ENCODE measurements at regions not wholly inside any gene's neighbourhood (a gene's known extent, or its start where the extent isn't known, plus 50 kb on each side); places are given as distances from the start of the nearest gene placed in this dataset.

DNA sequence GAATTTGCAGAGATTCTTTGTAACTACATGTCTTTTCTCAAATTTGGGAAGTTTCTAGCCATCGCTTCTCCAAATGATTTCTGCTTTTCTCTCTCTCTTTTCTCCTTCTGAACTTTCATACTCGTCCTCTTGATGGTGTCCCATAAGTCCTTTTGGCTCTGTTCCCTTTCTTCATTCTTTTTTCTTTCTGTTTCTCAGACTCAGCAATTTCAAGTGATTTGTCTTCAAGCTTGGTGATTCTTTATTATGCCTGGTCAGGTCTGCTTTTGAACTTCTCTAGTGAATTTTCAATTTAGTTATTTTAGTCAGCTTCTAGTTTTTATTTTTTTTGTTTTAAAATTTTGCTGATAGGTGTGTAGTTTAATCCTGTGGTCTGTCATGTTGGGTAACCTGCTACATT, 57.6 kb upstream of the EEF1E1 start:
- no peak overlapping the region for H3K27ac ChIP-seq

DNA sequence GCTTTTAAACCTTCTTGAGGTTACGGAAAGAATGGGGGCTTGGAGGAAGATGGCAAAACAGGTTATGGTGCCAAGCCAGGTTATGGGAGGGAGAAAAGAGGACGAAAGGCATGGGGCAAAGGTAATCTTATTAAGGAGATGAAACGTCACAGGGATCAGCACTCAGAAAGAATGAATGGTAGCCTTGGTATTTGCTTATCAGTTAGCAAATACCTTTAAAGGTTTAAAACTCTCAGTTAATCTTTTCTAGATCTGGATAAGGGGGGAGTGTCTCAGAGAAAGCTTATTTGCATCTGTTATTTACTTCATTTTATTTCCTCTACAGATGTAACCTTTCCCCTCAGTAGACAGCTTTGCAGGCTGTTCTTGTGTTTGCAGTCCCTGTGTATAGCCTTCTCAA, 55.5 kb upstream of the EEF1E1 start:
- no peaks in the 10 kb centered on the region for H3K36me3 ChIP-seq
- TF ChIP-seq POLR2A (IDR thresholded peaks at IDR 0.05) (no peak), POLR2AphosphoS5 (IDR thresholded peaks at IDR 0.05) (no peak)
- no peak for DNase-seq (ENCODE audit: low spot score in 2 of 2)
- H3K9me3 ChIP-seq, result no peaks in the 10 kb centered on the region
- 59% methylated on average over 3 of the region's 3 CpGs for WGBS
- H3K27me3 ChIP-seq, result no peaks in the 10 kb centered on the region
- no peaks in the 10 kb centered on the region for H3K4me1 ChIP-seq
- H3K4me3 ChIP-seq, result no peak overlapping the region
- H3K27ac ChIP-seq, result no peak overlapping the region

More for the DNA sequence above, 57.6 kb upstream of the EEF1E1 start:
- no peak for DNase-seq (ENCODE audit: low spot score in 2 of 2)
- TF ChIP-seq POLR2A (IDR thresholded peaks at IDR 0.05), result no peak
- Histone ChIP-seq H3K9me3 (no peaks in the 10 kb centered on the region), H3K36me3 (no peaks in the 10 kb centered on the region), H3K4me3 (no peak overlapping the region), H3K4me1 (no peaks in the 10 kb centered on the region), H3K27me3 (no peaks in the 10 kb centered on the region)
- WGBS, result 60% methylated on average over 2 of the region's 2 CpGs

DNA sequence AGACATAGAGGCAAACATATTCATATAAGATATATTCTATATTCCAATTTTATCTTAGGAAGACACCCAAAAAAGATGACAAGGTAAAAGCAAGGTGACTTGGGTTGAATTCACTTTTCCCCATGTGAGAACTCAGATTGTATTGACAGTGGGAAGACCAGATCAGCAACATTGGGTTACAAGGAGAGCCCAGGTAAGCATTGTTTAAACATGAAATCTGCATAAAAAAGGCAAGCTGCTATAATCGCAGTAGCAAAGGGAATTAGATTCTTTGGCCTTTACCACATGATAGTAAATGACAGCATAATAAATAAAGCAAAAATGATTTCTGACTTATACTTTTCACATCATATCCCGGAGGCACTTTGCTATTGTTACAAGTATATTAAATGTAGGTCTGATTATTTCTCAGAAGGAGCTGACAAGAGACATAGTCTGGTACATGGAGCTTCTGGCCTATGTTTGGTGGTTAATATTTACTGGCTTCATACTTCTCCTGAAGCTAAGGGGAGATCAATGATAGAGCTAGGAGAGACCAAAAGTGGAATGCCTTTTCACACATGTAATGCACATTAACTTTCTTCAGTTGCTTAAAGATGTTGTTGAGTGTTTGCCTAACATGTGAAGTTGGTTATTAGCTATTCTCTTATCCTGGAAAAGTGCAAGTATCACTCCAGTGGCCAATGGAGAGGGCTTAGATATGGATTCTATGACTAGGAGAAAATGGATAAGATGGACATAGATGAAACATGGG, 53.1 kb upstream of the EEF1E1 start:
- no peaks in the 10 kb centered on the region for H3K4me1 ChIP-seq
- no peak for DNase-seq (ENCODE audit: low spot score in 2 of 2)
- H3K9me3 ChIP-seq, result no peaks in the 10 kb centered on the region
- TF ChIP-seq POLR2AphosphoS5 (IDR thresholded peaks at IDR 0.05), result no peak
- no peak for TF ChIP-seq EP300 (IDR thresholded peaks at IDR 0.05)
- TF ChIP-seq, protein P1, sequence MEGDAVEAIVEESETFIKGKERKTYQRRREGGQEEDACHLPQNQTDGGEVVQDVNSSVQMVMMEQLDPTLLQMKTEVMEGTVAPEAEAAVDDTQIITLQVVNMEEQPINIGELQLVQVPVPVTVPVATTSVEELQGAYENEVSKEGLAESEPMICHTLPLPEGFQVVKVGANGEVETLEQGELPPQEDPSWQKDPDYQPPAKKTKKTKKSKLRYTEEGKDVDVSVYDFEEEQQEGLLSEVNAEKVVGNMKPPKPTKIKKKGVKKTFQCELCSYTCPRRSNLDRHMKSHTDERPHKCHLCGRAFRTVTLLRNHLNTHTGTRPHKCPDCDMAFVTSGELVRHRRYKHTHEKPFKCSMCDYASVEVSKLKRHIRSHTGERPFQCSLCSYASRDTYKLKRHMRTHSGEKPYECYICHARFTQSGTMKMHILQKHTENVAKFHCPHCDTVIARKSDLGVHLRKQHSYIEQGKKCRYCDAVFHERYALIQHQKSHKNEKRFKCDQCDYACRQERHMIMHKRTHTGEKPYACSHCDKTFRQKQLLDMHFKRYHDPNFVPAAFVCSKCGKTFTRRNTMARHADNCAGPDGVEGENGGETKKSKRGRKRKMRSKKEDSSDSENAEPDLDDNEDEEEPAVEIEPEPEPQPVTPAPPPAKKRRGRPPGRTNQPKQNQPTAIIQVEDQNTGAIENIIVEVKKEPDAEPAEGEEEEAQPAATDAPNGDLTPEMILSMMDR (IDR thresholded peaks at IDR 0.05), result no peak
- no peak for TF ChIP-seq POLR2A (IDR thresholded peaks at IDR 0.05)
- no peak overlapping the region for H3K4me3 ChIP-seq
- H3K36me3 ChIP-seq, result no peaks in the 10 kb centered on the region
- 70% methylated on average over 2 of the region's 2 CpGs for WGBS
- no peaks in the 10 kb centered on the region for H3K27me3 ChIP-seq
- no peak overlapping the region for H3K27ac ChIP-seq
